PC-9 (cell line): ENCODE measurements at regions not wholly inside any gene's neighbourhood (a gene's known extent, or its start where the extent isn't known, plus 50 kb on each side); places are given as distances from the start of the nearest gene placed in this dataset.
A peak's percentile ranks its signal among the peaks of the same experiment; 100 is the strongest.

Experiments
- BruUV-seq: library from RNA; stranded (reverse); fragments of 400-500 nt; replicated peaks from 2 replicates; lab custom pipeline; 2021; lab: Mats Ljungman, UMichigan
- CTCF ChIA-PET: fragments of 300-600 bp; sonication (Branson Sonifier 250); formaldehyde crosslinking; loops from one replicate; lab custom pipeline; 2022; ENCODE audit warnings: antibody characterized with exemption; lab: Charles Lee
- POLR2A ChIA-PET: fragments of 300-600 bp; sonication (Branson Sonifier 250); formaldehyde crosslinking; loops from one replicate; lab custom pipeline; 2022; ENCODE audit warnings: antibody characterized with exemption; ENCODE audit not compliant: unreplicated experiment; lab: Charles Lee
- DNase-seq, 2 experiments: peaks; one replicate each; pipeline versions ENCODE4 v3.0.0 to v3.0.0-alpha.2; 2015 to 2022; ENCODE audit warnings: mixed read lengths in 1 of 2
- H2AFZ ChIP-seq: fragments of 200-600 bp; sonication (generic); 2 replicates; pipeline ENCODE4 v1.8.1; 2017; ENCODE audit warnings: antibody characterized with exemption
- H3F3A ChIP-seq: fragments of 200-600 bp; sonication (generic); 2 replicates; pipeline ENCODE4 v1.8.1; 2017; ENCODE audit warnings: antibody characterized with exemption, mild to moderate bottlenecking, low read depth; ENCODE audit not compliant: insufficient read depth
- H3K27ac ChIP-seq: fragments of 200-600 bp; sonication (generic); 2 replicates; pipeline ENCODE4 v1.6.1; 2016; ENCODE audit warnings: mixed run types
- H3K27me3 ChIP-seq: fragments of 200-600 bp; sonication (generic); 2 replicates; pipeline ENCODE4 v1.6.1; 2016; ENCODE audit warnings: low read depth, mixed run types; ENCODE audit not compliant: insufficient read depth
- H3K36me3 ChIP-seq: fragments of 200-600 bp; sonication (generic); 2 replicates; pipeline ENCODE4 v1.6.1; 2016; ENCODE audit warnings: low read depth, mixed run types
- H3K4me1 ChIP-seq: fragments of 200-600 bp; sonication (generic); replicated peaks from 2 replicates; pipeline ENCODE4 v1.6.1; 2016; ENCODE audit warnings: mixed run types; ENCODE audit not compliant: insufficient read depth
- H3K4me2 ChIP-seq: fragments of 200-600 bp; sonication (generic); 2 replicates; pipeline ENCODE4 v1.6.1; 2017; ENCODE audit warnings: mixed run types
- H3K4me3 ChIP-seq: fragments of 200-600 bp; sonication (generic); 2 replicates; pipeline ENCODE4 v1.6.1; 2016; ENCODE audit warnings: mixed run types
- H3K79me2 ChIP-seq: fragments of 200-600 bp; sonication (generic); 2 replicates; pipeline ENCODE4 v1.6.1; 2017; ENCODE audit warnings: low read depth, mixed run types
- H3K9me2 ChIP-seq: fragments of 200-600 bp; sonication (generic); 2 replicates; pipeline ENCODE4 v1.8.1; 2017; ENCODE audit warnings: mild to moderate bottlenecking; ENCODE audit not compliant: insufficient read depth
- H3K9me3 ChIP-seq: fragments of 200-600 bp; sonication (generic); 2 replicates; pipeline ENCODE4 v1.8.1; 2016; ENCODE audit warnings: low read depth; ENCODE audit not compliant: insufficient read depth
- H4K20me1 ChIP-seq: fragments of 200-600 bp; sonication (generic); 2 replicates; pipeline ENCODE4 v1.8.1; 2017; ENCODE audit not compliant: insufficient read depth
- EZH2 ChIP-seq: fragments of 200-600 bp; sonication (generic); IDR thresholded peaks from 2 replicates; pipeline ENCODE4 v1.8.0; 2017; ENCODE audit warnings: antibody characterized with exemption, low read depth
- intact Hi-C: fragments of 100-400 bp; cut with micrococcal nuclease; formaldehyde crosslinking; loops from one replicate; pipeline ENCODE4 v1.10.0; 2022; ENCODE audit not compliant: unreplicated experiment
- TF ChIP-seq, protein P1 (sequence below): fragments of 200-600 bp; sonication (generic); conservative IDR thresholded peaks from 2 replicates; pipeline ENCODE4 v1.6.1; 2017; ENCODE audit warnings: mixed run types, antibody characterized with exemption, mild to moderate bottlenecking, moderate library complexity

DNA sequence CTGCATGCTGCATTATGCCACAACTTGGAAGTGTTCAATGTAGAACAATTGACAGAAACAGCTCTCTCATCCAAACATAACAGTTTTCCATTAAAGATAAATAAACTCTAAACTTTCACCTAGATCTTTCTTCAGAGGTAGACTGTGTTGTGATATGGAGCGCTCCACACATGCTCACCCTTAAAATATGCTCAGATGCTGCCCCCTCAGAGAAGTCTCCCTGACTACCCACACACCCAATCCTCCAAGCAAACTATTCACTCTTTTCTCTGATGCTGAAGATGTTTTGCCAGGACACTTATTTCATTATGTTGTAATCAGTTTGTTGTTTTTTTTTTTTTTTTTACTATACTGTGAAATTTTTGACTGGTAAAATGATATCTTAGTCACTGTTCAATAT lies 206.6 kb upstream of the RASA1 start:
- no TSS peak for BruUV-seq
- H3F3A ChIP-seq: no peaks in the 10 kb centered on the region
- H3K79me2 ChIP-seq: no peaks in the 10 kb centered on the region
- H3K9me3 ChIP-seq: no peaks in the 10 kb centered on the region
- no peak overlapping the region for H3K4me3 ChIP-seq
- H3K27ac ChIP-seq: no peak overlapping the region
- intact Hi-C loops: no loop called here
- H4K20me1 ChIP-seq: no peaks in the 10 kb centered on the region
- DNase-seq: no peak
- H3K27me3 ChIP-seq: no peaks in the 10 kb centered on the region
- ChIA-PET POLR2A (interaction anchor here (0.5 kb wide), 1 partner anchor 207 kb away, joined by 3 read pairs; the partner anchor contains the start of gene RASA1), CTCF (no interaction called here)
- no peak for TF ChIP-seq EZH2
- TF ChIP-seq, protein P1, sequence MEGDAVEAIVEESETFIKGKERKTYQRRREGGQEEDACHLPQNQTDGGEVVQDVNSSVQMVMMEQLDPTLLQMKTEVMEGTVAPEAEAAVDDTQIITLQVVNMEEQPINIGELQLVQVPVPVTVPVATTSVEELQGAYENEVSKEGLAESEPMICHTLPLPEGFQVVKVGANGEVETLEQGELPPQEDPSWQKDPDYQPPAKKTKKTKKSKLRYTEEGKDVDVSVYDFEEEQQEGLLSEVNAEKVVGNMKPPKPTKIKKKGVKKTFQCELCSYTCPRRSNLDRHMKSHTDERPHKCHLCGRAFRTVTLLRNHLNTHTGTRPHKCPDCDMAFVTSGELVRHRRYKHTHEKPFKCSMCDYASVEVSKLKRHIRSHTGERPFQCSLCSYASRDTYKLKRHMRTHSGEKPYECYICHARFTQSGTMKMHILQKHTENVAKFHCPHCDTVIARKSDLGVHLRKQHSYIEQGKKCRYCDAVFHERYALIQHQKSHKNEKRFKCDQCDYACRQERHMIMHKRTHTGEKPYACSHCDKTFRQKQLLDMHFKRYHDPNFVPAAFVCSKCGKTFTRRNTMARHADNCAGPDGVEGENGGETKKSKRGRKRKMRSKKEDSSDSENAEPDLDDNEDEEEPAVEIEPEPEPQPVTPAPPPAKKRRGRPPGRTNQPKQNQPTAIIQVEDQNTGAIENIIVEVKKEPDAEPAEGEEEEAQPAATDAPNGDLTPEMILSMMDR: no peak
- no peak overlapping the region for H3K4me2 ChIP-seq
- no peaks in the 10 kb centered on the region for H3K9me2 ChIP-seq
- H3K4me1 ChIP-seq: no peaks in the 10 kb centered on the region
- no peak overlapping the region; the same call in 1 of the 2 replicates for H2AFZ ChIP-seq
- H3K36me3 ChIP-seq: no peaks in the 10 kb centered on the region

DNA sequence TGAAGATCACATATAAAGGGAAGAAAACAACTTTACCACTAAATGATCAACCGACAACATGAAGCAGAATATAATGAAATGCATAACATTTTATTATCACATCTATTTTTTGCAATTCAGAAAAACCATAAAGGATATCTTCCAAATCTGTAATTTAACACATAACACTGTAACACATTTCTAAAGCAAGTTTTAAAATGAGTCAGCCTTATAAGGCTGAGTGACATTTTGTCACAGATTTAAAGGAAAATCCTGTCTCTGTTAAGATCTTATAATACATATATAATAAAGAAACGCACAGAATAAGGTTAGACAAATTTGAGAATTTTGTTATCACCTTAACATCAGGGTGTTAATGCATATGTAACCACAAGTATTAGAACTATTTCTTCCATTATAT lies 198.4 kb upstream of the RASA1 start:
- intact Hi-C loops: loop anchor here (5.0 kb wide), 1 partner anchor 47 kb away; no protein-coding TSS in a partner anchor
- TF ChIP-seq, protein P1: no peak
- TF ChIP-seq EZH2: no peak
- Histone ChIP-seq H3K79me2 (no peaks in the 10 kb centered on the region), H3K4me1 (peaks cover 12% of the 10 kb centered on the region), H2AFZ (no peak overlapping the region; the same call in 1 of the 2 replicates), H3K27ac (no peak overlapping the region), H3K4me2 (no peak overlapping the region), H4K20me1 (no peaks in the 10 kb centered on the region), H3K9me2 (no peaks in the 10 kb centered on the region), H3K9me3 (no peaks in the 10 kb centered on the region), H3K4me3 (no peak overlapping the region), H3K36me3 (no peaks in the 10 kb centered on the region), H3F3A (peaks cover 1% of the 10 kb centered on the region; the same call in 1 of the 2 replicates), H3K27me3 (no peaks in the 10 kb centered on the region)
- ChIA-PET POLR2A (no interaction called here), CTCF (interaction anchor here (0.6 to 1.3 kb wide), 3 partner anchors 189 to 335 kb away, joined by 4 to 7 read pairs (median 4); partner anchors contain the start of gene RASA1)
- no TSS peak for BruUV-seq
- no peak for DNase-seq

- Histone ChIP-seq H3K9me3 (no peaks in the 10 kb centered on the region), H3K4me2 (no peak overlapping the region), H4K20me1 (no peaks in the 10 kb centered on the region), H3K27me3 (no peaks in the 10 kb centered on the region), H3K4me1 (peaks cover 19% of the 10 kb centered on the region), H2AFZ (no peak overlapping the region; the same call in 1 of the 2 replicates), H3K4me3 (no peak overlapping the region), H3K9me2 (no peaks in the 10 kb centered on the region), H3F3A (peaks cover 9% of the 10 kb centered on the region), H3K27ac (no peak overlapping the region), H3K36me3 (no peaks in the 10 kb centered on the region), H3K79me2 (no peaks in the 10 kb centered on the region)
- intact Hi-C loops: loop anchor here (1.0 to 10.0 kb wide), 7 partner anchors 48 to 331 kb away; no protein-coding TSS in a partner anchor
- ChIA-PET CTCF (interaction anchor here (0.6 to 1.3 kb wide), 6 partner anchors 9 to 334 kb away, joined by 3 to 7 read pairs (median 4); partner anchors contain the start of gene RASA1), POLR2A (interaction anchor here (0.6 to 0.7 kb wide), 3 partner anchors 141 to 230 kb away, joined by 4 to 12 read pairs (median 4); no protein-coding TSS in a partner anchor)
- TF ChIP-seq EZH2: no peak
- TF ChIP-seq, protein P1: peak; percentile 65
- no TSS peak for BruUV-seq
- peak; percentile 37 to 45 for DNase-seq
Observed at GRCh38 chr5:87069974-87070608, 197.6 kb upstream of the RASA1 start.
